T-helper 2 cell treated with Interferon-gamma antibody and Interleukin-4, amounts not matched to agents 100 ng/mL and 5 ng/mL, for 36 hours (primary cell): ENCODE measurements at regions not wholly inside any gene's neighbourhood (a gene's known extent, or its start where the extent isn't known, plus 50 kb on each side); places are given as distances from the start of the nearest gene placed in this dataset.

Experiments used
- intact Hi-C: fragments of 100-400 bp; cut with micrococcal nuclease; formaldehyde crosslinking; loops from one replicate; pipeline ENCODE4 v1.15.1; 2023

DNA sequence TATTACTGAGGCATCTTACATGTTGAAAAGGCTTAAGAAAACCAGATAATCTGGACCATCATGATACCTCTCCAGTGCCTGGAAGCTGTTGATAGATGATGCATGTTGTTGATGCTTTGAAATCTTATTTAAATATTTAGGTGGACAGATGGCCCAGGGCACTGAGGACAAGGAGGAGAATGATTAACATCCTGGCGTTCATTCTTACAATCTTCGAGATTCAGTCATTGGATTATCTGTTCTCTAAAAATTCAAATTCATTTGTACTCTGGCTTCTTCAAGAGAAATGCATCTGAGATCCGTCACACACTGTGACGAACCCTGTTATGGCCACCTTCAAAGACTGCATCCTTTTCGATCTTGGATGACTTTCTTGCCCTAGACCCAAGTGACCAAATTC, 121.3 kb upstream of the IGF1 start:
- intact Hi-C loops = no loop called here

DNA sequence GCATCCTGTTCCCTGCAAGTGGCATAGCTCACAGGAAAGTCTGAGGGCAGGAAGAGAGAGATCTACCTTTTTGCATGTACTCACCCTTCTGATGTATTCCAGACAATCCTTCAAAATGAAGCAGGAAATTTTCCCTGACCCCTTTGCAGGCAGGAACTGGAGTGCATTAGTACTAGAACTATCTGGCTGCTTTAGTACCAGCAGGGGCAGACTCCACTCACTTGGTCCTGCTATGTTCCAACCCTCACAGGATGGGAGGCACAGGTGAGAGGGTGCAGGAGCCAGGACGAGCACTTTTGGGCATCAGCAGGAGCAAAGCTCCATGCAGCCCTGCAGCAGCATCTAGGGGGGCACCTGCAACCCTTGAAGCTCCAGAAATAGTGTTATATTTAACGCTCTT, 116.3 kb upstream of the IGF1 start:
- intact Hi-C loops = no loop called here

DNA sequence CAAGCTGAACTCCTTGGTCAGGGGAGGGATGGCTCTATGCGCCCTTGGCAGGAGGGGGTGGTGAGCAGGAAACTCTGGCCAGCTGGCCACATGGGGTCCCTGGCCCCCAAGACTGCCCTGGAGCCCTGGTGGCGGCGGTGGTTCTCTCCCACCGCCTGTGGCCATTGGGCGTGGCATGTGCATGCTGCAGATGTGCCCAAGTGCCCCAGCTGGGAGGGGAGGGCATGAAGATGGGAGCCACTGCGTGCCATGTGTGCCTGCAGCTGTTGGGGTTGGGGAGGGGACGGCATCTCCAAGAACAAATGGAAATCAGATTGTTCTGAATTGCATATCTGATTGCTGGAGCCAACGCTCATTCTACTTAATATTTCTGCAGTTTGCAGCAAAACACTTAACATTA, 115.7 kb upstream of the IGF1 start:
- intact Hi-C loops = no loop called here

DNA sequence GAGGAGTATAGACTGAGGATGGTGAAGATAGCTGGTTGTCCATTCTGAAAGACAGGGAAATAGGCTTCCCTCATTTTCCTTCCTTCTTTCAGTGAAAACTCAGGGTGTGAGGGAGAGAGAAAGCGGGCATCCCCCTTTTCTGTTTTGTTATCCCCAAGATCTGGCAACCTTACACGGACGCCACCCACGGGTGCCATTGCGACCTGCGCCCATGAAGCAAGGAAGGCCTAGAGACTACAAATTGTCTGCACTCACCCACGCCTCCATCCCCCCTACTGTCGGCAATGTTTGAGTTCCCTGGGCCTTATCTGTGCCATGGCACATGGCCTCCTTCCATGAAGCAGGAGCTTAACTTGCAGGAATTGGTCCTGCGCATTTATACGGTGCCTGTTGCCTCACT, 115.0 kb upstream of the IGF1 start:
- intact Hi-C loops = no loop called here

DNA sequence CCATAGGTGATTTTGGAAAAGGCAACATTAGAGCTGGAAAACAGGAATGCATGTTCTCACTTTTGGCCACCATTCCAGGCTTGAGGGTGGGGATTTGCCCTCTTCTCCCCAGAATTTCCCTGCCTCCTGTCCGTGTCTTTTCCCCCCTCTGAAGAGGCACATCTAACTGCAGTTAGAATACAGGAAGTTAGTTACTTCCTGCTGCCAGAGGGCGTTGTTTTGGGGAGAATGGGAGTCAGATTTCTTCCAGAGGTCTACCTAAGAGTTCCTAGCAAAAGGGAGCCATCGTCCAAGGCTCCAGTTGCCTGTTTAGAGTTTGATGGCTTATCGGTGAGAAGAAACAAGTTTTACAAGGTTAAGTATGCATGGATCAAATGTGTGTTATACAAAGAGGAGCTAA, 112.8 kb upstream of the IGF1 start:
- intact Hi-C loops = no loop called here

DNA sequence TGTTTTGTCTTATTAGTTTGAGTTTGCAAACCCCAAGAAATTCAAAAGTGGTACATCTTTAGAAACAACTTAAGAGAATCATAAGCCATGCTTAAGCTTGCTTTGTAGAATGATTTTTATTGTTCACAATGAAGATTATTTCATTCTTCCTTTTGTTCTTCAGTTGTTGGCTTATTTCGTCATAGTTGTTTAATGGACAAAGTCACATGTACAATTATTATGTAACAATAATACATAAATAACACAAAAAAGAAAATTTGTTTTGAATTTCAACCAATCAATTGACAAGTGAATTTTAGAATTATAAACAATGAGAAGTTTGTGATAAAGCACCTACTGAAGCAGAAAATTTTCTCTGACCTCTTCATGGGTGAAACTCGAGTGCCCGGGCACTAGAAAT, 111.8 kb upstream of the IGF1 start:
- intact Hi-C loops = no loop called here

DNA sequence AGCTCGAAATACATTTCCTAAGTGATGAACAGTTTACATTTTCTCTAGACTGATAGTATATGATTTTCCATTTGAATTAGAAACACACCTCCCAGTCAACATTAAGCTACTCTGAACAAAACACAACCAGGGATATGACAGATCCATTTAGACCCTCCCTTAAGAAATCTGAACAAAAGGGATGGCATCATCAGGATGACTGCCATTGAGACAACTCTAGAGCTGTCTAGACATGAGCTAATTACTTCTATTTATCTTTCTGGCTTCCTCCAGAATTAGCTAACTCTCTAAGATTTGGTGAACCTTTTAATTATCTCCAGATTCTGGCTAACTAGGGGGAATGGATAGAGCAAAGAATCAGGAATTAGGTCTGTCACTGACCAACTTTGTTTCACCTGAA, 92.9 kb upstream of the IGF1 start:
- intact Hi-C loops = no loop called here

DNA sequence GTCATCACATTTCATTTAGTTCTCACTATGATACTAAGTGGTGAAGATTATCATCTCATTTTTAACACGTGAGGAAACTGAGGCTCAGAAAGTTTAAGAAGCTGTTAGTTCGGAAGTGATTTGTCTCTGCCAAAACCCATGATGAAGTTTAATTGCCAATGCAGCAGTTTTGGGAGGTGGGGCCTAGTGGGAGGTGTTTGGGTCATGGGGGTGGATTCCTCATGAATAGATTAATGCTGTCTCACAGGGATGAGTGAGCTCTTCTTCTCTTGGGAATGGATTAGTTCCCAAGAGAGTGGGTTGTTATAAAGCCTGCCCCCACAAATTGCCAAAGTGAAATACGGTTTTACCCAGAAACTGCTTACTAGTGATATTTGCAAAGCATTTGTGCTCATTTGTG, 91.5 kb upstream of the IGF1 start:
- intact Hi-C loops = no loop called here

DNA sequence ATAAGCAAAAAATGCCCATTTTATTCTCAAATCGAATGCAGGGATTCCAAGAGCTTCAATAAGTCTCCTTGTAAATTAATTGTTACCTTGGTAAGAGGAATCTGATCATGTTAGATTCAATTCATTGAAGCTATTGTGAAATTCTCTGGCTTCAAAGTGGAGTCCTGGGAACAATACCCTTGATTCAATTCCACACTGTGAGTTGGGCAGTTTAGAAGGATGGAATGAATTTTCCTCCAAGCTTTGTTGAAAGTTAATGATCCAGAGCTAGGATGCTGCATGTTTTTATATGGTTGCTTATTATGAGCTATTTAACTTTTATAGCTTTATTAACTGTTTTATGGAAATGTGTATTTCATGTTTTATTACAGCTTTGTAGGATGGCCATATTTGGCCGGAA, 89.9 kb upstream of the IGF1 start:
- intact Hi-C loops = no loop called here

DNA sequence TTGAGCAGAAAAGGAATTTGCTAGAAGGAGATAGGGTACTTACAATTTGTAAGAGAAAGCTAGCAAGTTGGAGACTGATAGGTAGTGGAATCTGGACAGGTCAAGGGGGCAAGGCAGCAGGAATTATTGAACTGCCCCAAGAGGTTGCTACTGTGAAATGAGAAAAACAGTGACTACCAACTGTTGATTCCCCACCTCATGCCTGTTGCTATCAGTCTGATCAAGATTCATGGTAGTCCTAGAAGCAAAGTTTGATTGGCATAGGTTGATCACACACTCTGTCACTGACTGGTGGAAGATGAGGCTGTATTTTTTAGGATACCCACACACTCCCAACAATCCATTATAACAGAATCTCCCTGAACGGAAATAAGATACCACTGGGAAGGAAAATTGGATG, 89.4 kb upstream of the IGF1 start:
- intact Hi-C loops = no loop called here

DNA sequence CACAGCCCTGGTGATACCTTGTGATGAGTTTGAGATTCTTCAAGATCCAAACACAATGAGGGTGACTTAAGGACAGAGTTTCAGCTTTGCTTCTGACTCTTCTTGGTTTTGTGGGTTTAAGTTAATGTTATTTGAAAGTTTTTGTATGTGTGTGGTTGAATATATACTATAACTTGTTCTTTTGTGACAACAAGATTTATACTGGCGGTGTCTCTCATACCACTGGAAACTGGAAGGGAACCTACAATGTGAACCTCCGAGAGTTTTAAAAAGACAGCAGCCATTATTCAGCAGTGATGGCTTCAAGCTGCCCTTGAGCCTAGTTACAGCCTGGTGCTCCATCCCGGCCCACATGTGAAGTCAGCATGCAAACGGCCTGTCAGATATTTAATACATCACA, 87.9 kb upstream of the IGF1 start:
- intact Hi-C loops = no loop called here

DNA sequence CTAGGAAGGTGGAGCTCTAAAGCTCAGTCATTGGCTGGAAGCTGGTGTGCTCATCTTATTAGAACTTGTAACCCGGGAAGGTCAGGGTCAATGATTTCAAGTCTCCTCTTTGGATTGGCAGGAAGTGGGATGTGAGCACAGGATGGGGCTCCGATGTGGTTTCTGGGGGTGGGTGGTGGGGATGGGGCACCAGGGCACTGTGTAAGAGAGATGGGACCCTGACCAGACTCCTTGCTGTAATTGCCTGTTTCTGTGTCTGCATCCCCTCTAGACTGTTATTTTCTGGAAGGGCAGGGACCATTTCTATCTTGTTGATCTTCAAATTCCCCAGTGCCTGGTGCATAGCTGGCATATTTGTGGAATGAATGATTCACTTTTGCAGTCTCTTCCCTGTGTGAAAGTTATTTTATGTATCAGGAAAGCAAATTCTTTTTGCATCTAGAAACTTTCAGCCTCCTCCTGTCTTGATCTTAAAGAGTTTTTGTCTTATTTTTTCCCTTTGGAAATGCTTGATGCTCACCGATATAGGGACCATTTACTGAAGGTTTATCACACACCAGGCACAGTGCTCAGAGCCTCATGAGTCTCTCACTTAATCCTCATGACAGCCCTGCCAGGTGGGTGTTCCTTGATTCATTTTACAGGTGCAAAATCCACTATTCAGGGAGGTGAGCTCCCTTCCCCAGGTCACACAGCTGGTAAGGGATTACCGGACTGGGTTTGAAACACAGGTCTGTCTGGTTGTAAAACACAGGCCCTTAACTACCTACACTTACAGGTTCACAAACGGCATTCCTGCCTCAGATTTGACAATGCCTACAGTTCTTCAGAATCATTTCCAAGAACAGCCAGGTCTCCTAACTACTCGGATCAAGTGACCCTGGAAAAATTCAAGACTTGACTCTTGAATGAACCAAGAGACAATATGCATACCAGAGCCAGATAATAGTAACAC, 86.9 kb upstream of the IGF1 start:
- intact Hi-C loops = no loop called here

DNA sequence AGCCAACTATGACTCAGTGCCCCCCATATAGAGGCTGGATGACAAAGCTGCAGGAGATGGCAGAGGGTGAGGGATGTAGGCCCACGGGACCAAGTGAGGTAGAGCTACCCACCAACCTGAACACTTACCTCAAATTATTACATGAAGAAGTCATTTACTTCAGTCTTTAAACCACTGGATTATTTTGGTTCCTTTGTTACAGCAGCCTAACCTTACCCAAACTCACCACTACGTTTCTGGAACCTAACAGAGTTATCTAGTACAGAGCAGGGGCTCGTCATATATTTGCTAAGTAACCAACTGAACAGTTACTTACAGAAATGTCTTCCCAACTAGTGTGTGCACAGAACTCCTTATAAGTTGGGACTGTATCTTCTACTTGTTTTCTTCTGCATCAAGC, 85.2 kb upstream of the IGF1 start:
- intact Hi-C loops = no loop called here

DNA sequence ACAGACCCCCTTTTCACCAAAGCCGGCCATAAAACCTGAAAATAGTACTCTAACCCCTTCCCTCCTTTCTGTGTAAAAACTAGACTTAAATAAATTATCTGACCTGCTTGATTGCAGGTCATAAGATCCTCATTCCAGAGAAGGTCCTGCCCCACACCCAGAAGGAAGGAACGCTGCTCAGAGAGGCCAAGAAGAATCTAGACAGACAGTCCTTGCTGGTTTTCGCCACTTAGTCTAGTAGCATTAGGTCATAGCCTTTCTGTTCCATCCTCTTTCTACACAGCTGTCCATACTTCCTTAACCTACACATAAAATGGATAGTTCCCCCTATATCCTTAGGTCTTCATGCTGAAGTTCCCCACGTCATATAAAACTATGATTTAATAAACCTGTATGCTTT, 83.7 kb upstream of the IGF1 start:
- intact Hi-C loops = no loop called here

DNA sequence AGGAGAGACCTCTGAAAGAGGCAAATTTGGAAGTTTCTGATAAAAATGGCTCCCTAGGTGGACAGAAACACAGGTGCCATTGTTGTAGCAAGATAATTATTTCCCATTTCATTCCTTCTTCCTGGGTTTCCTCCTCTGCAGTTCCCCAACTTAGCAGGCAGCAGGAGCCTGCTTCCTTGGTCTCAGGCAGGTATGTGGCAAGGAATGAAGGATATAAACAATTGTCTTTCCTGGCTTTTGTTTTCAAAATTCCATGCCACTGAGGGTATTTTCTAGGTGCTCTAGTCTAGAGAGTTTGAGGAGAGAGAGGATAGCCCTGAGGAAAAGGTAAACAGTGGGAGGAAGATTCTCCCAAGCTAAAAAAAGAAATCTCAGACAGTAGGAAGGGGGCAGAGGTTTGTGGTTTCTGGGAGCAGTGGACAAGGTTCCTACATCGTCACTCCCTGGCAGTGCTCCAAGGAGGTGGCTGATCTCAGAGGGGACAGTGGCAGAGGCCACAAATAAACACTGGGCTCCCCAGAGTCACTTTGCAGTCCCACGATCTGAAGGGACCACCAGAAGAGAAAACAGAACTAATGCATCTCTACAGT, 82.6 kb upstream of the IGF1 start:
- intact Hi-C loops = no loop called here

DNA sequence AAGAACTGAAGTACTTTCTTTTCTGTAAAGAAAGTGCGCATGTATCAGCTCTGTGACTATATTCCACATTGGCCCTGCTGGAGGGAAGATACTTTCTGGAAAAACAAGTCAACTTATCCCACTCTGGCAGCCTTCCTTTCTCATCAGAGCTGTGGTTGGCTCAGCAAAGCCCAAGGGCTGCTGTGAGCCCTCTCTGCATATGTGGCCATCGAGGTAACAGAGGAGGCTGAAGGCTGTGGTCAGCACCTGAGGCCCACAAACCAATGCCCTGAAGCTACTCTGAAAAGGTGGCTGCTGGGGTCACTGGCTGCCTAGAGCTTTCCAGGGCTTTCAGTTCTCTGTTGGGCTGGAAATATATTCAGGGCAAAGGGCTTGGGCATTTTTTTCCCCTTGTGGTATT, 70.8 kb upstream of the IGF1 start:
- intact Hi-C loops = no loop called here

DNA sequence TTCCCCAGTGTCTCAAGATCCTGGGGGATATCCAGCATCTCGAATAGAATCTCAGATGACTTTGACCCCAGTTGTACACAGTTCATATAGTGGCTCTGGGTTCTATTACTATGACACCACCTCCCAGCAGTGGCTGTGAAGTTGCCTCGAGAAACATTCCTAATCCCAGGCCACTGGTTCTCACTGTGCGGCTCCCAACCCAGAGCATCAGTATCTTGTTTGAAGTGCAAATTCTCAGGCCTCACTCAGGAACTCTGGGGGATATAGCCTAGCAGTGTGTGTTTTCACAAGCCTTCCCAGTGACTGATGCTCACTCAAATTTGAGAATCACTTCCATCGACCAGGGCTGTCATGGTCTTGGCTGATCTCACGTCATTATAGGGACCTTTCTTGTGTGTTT, 69.3 kb upstream of the IGF1 start:
- intact Hi-C loops = no loop called here

DNA sequence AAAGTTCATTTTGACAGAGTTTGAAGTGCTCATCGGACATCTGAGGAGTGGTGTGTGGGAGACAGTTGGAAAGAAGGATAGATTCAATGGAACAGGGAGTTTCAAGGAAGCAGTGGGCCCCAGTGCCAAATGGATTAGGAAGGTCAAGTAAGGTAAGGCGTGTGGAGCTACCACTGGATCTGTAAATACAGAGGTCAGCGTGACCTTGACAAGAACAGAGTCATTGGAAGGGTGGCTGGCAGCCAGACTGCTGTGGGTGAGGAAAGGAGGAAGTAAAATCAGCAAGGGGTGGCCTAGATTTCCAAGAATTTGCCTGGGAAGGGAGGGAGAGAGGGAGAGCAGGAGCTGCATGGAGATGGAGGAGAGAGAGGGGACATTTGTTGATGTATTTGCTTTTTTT, 68.2 kb upstream of the IGF1 start:
- intact Hi-C loops = no loop called here

DNA sequence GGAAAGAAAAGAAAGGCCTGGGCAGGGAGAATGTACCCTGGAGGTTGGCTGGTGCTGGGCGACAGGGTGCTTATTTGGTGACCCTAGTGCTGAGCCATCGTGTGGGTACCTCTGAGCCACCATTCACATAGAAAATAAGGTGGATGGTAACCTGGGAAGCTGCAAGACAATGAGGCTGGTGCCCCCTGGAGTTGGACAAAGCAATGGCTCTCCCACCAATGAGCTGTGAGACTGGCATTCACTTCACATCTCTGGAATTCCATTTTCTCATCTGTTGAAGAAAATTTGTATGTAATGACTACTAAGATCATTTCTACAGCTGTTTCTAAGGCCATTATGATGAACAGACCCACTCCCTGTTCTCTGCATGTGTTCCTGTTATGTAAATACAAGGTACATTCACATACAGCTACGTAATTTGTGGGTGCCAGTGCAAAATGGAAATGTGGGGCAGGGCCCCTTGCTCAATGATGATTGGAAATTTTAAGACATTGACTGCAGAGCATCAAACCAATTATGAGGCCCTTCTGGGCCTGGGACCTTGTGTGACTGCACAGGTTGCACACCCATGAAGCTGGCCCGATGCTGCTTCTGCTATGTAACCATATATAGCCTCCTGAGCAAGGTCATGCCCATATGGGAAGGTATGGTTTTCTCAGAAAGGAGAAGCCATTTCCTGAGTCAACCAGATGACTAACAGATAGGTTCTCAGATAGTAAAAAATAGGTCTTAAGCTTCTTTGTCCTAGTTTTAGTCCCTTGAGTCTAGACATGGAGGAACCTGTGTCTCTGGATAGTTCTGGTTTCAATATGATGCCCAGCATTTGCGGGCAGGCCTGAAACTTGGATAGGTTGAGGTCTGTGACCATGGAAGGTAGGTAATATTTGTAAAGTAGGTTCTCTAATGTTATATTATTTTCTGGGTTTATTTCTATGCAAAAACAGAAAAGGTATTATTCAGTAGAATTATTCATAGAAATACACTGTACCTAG, 63.4 kb upstream of the IGF1 start:
- intact Hi-C loops = loop anchor here (2.0 kb wide), 1 partner anchor 605 kb away; no protein-coding TSS in a partner anchor

DNA sequence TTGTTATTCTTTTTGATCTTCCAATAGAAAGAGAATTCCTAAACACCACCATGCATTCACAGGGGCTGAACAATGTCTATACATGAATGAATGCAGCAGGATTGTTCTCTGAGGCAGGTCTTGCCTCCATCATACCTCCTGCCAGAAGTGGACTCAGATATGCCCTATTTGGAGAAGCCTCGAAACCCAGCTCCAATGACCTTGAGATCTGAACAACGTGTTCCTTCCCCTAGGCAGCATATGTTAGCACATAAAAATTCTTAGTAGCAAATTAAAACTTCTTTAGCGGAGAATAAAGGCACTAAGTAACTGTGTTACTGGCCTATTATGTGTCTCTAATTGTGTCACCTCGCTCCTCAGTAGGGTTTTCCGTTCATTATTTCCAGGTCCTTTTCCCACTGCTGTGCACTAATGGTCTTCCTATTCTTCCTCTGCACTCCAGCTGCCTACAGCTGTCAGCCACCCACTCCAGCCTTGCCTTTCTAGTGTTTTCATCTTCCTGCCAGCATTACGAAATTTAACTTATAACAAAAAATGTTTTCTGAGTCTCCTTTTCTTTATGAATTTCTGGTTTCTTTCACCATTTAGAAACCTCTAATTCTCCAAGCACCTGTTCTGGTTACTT, 62.6 kb upstream of the IGF1 start:
- intact Hi-C loops = loop anchor here (2.0 kb wide), 1 partner anchor 604 kb away; no protein-coding TSS in a partner anchor

DNA sequence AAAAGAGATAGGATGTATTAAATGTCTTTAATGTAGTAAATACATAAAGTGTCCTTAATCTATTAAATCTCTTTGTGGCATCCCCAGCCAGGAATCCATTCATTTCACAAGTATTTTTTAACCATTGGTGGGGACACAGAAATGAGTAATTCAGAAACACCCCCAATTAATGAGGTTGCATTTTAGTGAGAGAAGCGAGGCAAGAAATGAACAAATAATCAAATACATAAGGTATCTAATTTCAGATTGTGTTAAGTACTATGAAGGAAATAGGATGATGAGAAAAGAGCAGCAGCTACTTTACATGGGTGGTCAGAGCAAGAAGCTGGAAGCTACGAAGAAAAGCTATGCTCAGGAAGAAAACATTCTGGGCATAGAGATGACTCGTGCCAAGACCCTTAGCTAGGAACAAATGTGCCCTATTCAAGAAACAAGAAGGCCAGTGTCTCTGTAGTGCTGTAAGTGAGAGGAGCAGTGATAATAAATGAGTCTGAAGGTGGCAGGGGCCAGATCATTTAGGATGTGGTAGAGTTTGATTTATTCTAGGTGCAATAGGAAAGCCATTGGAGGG, 60.5 kb upstream of the IGF1 start:
- intact Hi-C loops = no loop called here
